HFF-Myc (cell line): ENCODE measurements at regions not wholly inside any gene's neighbourhood (a gene's known extent, or its start where the extent isn't known, plus 50 kb on each side); places are given as distances from the start of the nearest gene placed in this dataset.

Experiments
- DNase-seq: peaks from one replicate; pipeline ENCODE4 v3.0.0-alpha.2; 2011; ENCODE audit warnings: low read depth; ENCODE audit errors: extremely low read depth
- H3K4me3 ChIP-seq: replicated peaks from 2 replicates; pipeline ENCODE4 v1.5.1; 2011; ENCODE audit warnings: low read depth, mild to moderate bottlenecking, control low read depth, low read length
- CTCF ChIP-seq: IDR thresholded peaks from 2 replicates; pipeline ENCODE4 v1.5.1; 2012; ENCODE audit warnings: mild to moderate bottlenecking, low read depth, low read length, control low read depth; ENCODE audit errors: missing control alignments

GRCh38 chr3:112765531-112765930 lies 81.1 kb downstream of the CD200R1L start:
- TF ChIP-seq CTCF, result no peak
- H3K4me3 ChIP-seq, result no peak overlapping the region

GRCh38 chr3:112763258-112763657 lies 83.4 kb downstream of the CD200R1L start:
- TF ChIP-seq CTCF, result no peak
- no peak for DNase-seq
- no peak overlapping the region for H3K4me3 ChIP-seq

More at GRCh38 chr3:112765531-112765930, 81.1 kb downstream of the CD200R1L start:
- DNase-seq, result no peak

GRCh38 chr3:112761062-112761638 lies 85.5 kb downstream of the CD200R1L start:
- no peak overlapping the region for H3K4me3 ChIP-seq
- no peak for DNase-seq
- TF ChIP-seq CTCF, result no peak

GRCh38 chr3:112759681-112760080 lies 87.0 kb downstream of the CD200R1L start:
- no peak for DNase-seq
- TF ChIP-seq CTCF, result no peak
- H3K4me3 ChIP-seq, result no peak overlapping the region

GRCh38 chr3:112759210-112759609 lies 87.5 kb downstream of the CD200R1L start:
- no peak for TF ChIP-seq CTCF
- no peak overlapping the region for H3K4me3 ChIP-seq
- no peak for DNase-seq

GRCh38 chr3:112757197-112757596 lies 89.5 kb downstream of the CD200R1L start:
- no peak for TF ChIP-seq CTCF
- DNase-seq, result no peak
- H3K4me3 ChIP-seq, result no peak overlapping the region
